ENCODE measurements at regions not wholly inside any gene's neighbourhood (a gene's known extent, or its start where the extent isn't known, plus 50 kb on each side); places are given as distances from the start of the nearest gene placed in this dataset.

- H3K27ac Mint-ChIP-seq = no peak overlapping the region
Observed at GRCh38 chr6:65776332-65776731, 69.3 kb upstream of the EYS start.

GRCh38 chr6:65771946-65772345 is 64.9 kb upstream of the EYS start:
- intact Hi-C loops (cut with DNase I, micrococcal nuclease) = no loop called here
- POLR2A ChIA-PET = no interaction called here
- Histone ChIP-seq H3K9me3 (ENCODE audit: control insufficient read depth in 1 of 2, insufficient read depth in 1 of 2, low read length in 2 of 2) (peaks cover 4 to 10% of the 10 kb centered on the region in 2 experiments), H3K4me1 (ENCODE audit: insufficient read depth, low read length) (no peaks in the 10 kb centered on the region), H3K27me3 (ENCODE audit: control insufficient read depth in 1 of 2, insufficient read depth in 2 of 2, low read length in 2 of 2) (no peaks in the 10 kb centered on the region), H3K27ac (ENCODE audit: low read depth in 1 of 2, low read length in 2 of 2) (no peak overlapping the region), H3K36me3 (ENCODE audit: insufficient read depth, low read length) (no peaks in the 10 kb centered on the region), H3K4me3 (ENCODE audit: low read length) (no peak overlapping the region)
- no peak for ATAC-seq (ENCODE audit: poor library complexity)
- Mint-ChIP-seq H3K27ac (no peak overlapping the region), H3K4me1 (ENCODE audit: low read depth) (no peaks in the 10 kb centered on the region), H3K9me3 (peaks cover 13% of the 10 kb centered on the region), H3K4me3 (no peak overlapping the region), H3K27me3 (no peaks in the 10 kb centered on the region), H3K36me3 (ENCODE audit: low read depth) (no peaks in the 10 kb centered on the region)
- no peak for DNase-seq
- TF ChIP-seq, protein P1, sequence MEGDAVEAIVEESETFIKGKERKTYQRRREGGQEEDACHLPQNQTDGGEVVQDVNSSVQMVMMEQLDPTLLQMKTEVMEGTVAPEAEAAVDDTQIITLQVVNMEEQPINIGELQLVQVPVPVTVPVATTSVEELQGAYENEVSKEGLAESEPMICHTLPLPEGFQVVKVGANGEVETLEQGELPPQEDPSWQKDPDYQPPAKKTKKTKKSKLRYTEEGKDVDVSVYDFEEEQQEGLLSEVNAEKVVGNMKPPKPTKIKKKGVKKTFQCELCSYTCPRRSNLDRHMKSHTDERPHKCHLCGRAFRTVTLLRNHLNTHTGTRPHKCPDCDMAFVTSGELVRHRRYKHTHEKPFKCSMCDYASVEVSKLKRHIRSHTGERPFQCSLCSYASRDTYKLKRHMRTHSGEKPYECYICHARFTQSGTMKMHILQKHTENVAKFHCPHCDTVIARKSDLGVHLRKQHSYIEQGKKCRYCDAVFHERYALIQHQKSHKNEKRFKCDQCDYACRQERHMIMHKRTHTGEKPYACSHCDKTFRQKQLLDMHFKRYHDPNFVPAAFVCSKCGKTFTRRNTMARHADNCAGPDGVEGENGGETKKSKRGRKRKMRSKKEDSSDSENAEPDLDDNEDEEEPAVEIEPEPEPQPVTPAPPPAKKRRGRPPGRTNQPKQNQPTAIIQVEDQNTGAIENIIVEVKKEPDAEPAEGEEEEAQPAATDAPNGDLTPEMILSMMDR (IDR thresholded peaks at IDR 0.05) = no peak
- CTCF ChIA-PET = interaction anchor here (0.7 kb wide), 1 partner anchor 401 kb away, joined by 3 read pairs; no protein-coding TSS in a partner anchor

More at GRCh38 chr6:65776332-65776731, 69.3 kb upstream of the EYS start:
- DNase-seq (no peak), ATAC-seq (ENCODE audit: poor library complexity) (no peak)
- H3K27me3 Mint-ChIP-seq = no peaks in the 10 kb centered on the region
- CTCF ChIA-PET = no interaction called here
- H3K4me3 Mint-ChIP-seq = no peak overlapping the region
- Histone ChIP-seq H3K4me1 (ENCODE audit: insufficient read depth, low read length) (no peaks in the 10 kb centered on the region), H3K36me3 (ENCODE audit: insufficient read depth, low read length) (no peaks in the 10 kb centered on the region), H3K27me3 (ENCODE audit: control insufficient read depth in 1 of 2, insufficient read depth in 2 of 2, low read length in 2 of 2) (no peaks in the 10 kb centered on the region), H3K9me3 (ENCODE audit: control insufficient read depth in 1 of 2, insufficient read depth in 1 of 2, low read length in 2 of 2) (peaks cover 0 to 10% of the 10 kb centered on the region in 2 experiments), H3K4me3 (ENCODE audit: low read length) (no peak overlapping the region), H3K27ac (ENCODE audit: low read depth in 1 of 2, low read length in 2 of 2) (no peak overlapping the region)
- peaks cover 11% of the 10 kb centered on the region for H3K9me3 Mint-ChIP-seq
- POLR2A ChIA-PET = no interaction called here
- TF ChIP-seq, protein P1 (IDR thresholded peaks at IDR 0.05) = no peak
- intact Hi-C loops (cut with DNase I, micrococcal nuclease) = no loop called here
- H3K4me1 Mint-ChIP-seq (ENCODE audit: low read depth) = no peaks in the 10 kb centered on the region
- no peaks in the 10 kb centered on the region for H3K36me3 Mint-ChIP-seq (ENCODE audit: low read depth)

DNA sequence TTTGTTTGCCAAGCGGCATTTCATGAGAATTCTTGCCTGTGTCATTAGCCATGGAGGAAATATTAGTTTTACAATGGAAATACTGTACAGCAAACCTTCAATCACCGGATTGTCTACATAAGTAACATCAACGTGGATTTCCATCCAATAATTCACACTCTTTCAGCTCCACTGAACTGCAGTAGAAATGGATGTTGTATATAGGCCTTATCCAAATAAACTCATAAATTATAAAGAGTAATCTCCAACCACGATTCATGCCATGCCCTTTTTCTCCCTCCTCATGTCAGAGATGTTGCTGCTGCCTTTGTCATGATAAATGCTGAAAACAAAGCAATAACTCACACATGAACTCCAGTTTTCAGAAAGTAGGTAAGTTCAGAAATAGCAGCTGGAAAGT is 54.9 kb upstream of the EYS start:
- Mint-ChIP-seq H3K9me3 (peaks cover 7% of the 10 kb centered on the region), H3K4me3 (no peak overlapping the region), H3K4me1 (ENCODE audit: low read depth) (no peaks in the 10 kb centered on the region), H3K27ac (no peak overlapping the region), H3K36me3 (ENCODE audit: low read depth) (no peaks in the 10 kb centered on the region), H3K27me3 (no peaks in the 10 kb centered on the region)
- POLR2A ChIA-PET = no interaction called here
- no peak for DNase-seq
- CTCF ChIA-PET = no interaction called here
- H3K9me3 ChIP-seq (ENCODE audit: control insufficient read depth in 1 of 2, insufficient read depth in 1 of 2, low read length in 2 of 2) = peaks cover 5 to 8% of the 10 kb centered on the region in 2 experiments
- H3K36me3 ChIP-seq (ENCODE audit: insufficient read depth, low read length) = no peaks in the 10 kb centered on the region
- no peaks in the 10 kb centered on the region for H3K27me3 ChIP-seq (ENCODE audit: control insufficient read depth in 1 of 2, insufficient read depth in 2 of 2, low read length in 2 of 2)
- TF ChIP-seq, protein P1 (IDR thresholded peaks at IDR 0.05) = no peak
- no peaks in the 10 kb centered on the region for H3K4me1 ChIP-seq (ENCODE audit: insufficient read depth, low read length)
- no peak overlapping the region for H3K4me3 ChIP-seq (ENCODE audit: low read length)
- intact Hi-C loops (cut with DNase I, micrococcal nuclease) = no loop called here
- ATAC-seq (ENCODE audit: poor library complexity) = no peak
- H3K27ac ChIP-seq (ENCODE audit: low read depth in 1 of 2, low read length in 2 of 2) = no peak overlapping the region
